Islet of Langerhans (tissue), 1 donor: ENCODE measurements at regions not wholly inside any gene's neighbourhood (a gene's known extent, or its start where the extent isn't known, plus 50 kb on each side); places are given as distances from the start of the nearest gene placed in this dataset.

Source experiments
- FAIRE-seq: peaks from one replicate; lab custom pipeline; 2011; peaks lifted over from hg19 to GRCh38; lab: Jason Lieb, UNC

DNA sequence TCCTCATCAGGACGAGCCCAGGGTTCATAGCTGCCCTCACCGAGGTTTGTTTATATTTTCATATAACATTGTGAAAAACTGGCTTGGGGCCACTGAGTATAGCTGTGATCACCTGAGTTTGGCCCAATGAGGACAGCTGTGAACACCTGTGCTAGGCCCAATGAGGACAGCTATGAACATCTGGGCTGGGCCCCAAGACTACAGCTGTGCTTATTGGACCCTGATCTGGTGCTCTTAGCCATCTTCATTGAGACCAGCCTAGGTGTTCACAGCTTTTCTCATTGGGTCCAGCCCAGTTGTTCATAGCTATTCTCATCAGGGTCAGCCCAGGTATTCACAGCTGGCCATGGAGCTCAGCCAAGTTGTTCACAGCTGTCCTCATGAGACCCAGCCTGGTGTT is 1167.3 kb downstream of the UQCRFS1 start:
- no peak for FAIRE-seq

- FAIRE-seq: no peak
These were observed 1168.5 kb downstream of the UQCRFS1 start for GRCh38 chr19:28044477-28044876.

DNA sequence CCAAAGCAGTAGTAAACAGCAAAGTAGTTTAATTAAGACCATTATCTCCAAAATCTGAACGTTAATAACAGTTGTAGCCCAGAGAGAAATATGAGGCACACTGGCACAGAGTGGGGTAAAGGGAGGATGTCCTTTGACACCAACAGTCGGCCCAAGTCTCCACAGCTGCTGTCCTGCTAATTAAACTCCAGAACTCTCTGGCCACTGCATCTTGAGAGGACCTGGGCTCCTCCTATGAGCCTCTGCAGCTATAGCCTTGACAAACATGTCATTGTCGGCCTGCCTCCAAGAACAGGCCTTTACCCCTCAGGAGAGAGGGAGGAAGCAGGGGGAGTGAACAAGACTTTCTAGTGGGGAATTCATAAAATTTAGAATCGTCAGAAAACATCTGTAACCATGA is 1170.4 kb downstream of the UQCRFS1 start:
- no peak for FAIRE-seq

DNA sequence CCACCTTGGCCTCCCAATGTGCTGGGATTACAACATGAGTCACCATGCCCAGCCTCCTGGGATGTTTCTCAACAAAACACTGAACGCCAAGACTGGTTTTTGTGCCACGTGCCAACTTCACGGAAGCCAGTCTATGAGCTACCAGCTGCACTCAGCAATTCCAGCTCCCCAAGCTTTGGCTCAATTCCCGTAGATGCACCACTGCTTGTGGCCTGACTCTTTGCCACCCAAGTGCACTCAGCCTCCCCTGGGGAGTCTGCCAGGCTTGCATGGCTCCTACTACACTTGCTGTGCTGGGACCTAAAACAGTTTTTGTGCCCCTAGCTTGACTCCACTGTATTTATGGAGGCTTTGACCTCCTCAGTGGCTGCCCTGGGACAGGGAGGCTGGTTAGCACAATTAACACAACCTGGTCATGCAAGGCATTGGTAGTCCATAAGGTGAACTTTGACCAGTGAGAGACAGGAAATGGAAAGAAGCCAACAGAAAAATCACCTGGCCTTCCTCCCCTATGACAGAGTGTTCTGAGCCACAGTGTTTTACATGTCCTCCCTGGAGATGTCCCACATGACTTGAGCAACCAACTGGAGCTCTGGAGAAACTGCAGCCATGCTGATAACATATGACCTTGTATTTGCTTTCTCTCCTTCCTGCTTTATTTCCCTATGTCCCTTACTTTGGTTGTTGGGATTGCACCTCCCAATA is 1173.1 kb downstream of the UQCRFS1 start:
- no peak for FAIRE-seq

GRCh38 chr19:28037186-28037585 is 1175.8 kb downstream of the UQCRFS1 start:
- no peak for FAIRE-seq

- no peak for FAIRE-seq
These were observed 1176.5 kb downstream of the UQCRFS1 start for GRCh38 chr19:28036486-28036885.

DNA sequence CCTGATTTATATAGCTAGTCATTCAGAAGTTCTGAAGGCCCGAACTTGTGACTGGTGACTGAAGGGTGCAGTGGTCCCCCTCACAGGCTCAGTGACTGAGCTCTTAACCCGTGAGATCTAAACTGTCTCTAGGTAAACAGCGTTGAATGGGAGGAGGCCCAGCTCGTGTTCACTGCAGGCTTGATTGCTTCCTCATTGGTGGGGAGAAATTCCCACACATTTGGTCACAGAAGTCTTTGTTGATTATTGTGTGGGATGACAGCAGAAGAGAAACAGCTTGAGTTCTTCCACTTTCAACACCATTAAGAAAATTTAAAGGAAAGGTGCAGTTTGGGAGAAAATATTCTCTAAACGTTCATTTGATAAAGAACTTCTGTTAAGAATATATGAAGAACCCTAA is 1178.0 kb downstream of the UQCRFS1 start:
- no peak for FAIRE-seq

GRCh38 chr19:28028881-28029444 is 1184.0 kb downstream of the UQCRFS1 start:
- no peak for FAIRE-seq

- FAIRE-seq: no peak
These were observed 1185.8 kb downstream of the UQCRFS1 start for GRCh38 chr19:28027116-28027515.

DNA sequence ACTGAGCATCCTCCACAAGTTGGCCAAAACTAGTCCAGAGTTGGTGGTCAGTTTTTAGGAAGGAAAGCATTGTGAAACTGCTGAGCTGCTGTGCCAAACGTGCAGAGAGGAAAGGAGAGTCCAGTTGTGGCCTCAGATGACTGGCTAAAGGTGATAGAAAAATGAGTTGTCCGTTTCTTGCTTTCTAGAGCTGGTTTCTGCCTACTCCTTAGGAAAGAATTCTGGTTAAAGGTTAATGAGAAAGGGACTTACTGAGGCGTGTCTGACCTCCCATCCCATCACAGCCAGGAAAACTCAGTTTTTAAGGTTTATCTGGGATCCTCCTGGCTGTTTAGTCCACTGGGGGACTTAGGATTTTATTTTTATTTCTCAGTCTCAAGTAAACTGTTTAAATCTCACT is 1186.3 kb downstream of the UQCRFS1 start:
- no peak for FAIRE-seq

DNA sequence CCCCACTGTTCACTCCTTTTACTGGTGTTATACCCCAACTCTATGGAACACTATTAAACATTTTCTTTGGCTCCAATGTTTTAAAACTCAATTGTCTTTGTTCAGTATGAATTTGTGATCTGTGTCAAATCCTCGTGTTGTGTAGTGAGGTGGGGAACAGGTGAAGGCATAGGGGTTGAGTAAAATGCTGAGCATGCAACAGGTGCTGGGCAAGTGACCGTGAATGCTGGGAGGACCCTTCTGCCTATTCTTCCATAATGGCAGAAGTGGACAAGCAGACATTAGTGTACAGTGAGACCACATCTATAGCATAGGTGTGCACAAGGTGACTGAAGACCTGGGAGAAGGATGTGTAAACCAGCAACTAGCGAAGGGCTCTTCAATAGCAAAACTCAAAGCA is 1188.0 kb downstream of the UQCRFS1 start:
- no peak for FAIRE-seq

- FAIRE-seq: no peak
These were observed 1189.9 kb downstream of the UQCRFS1 start for GRCh38 chr19:28023064-28023463.

GRCh38 chr19:28022506-28022905 is 1190.4 kb downstream of the UQCRFS1 start:
- no peak for FAIRE-seq

- no peak for FAIRE-seq
These were observed 1191.4 kb downstream of the UQCRFS1 start for GRCh38 chr19:28021259-28022185.

GRCh38 chr19:28020619-28021258 is 1192.2 kb downstream of the UQCRFS1 start:
- no peak for FAIRE-seq

DNA sequence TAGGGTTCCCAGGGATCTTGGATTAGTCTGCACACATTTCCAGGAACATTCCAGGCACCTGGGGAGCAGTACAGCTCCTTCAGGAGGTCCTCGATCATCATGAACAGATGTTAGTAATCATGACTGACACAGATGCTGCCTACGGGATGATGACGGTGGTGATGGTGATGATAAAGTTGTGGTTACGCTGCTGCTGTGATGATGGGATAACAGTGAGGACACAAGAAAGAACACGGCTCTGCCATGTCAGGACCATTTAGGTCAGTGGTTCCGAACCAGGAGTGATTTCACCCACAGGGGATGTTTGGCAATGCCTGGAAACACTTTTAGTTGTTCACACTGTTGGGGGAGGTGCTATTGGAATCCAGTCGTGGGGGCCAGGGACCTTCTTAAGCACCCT is 1193.0 kb downstream of the UQCRFS1 start:
- no peak for FAIRE-seq

- no peak for FAIRE-seq
These were observed 1193.6 kb downstream of the UQCRFS1 start for GRCh38 chr19:28019371-28019770.

DNA sequence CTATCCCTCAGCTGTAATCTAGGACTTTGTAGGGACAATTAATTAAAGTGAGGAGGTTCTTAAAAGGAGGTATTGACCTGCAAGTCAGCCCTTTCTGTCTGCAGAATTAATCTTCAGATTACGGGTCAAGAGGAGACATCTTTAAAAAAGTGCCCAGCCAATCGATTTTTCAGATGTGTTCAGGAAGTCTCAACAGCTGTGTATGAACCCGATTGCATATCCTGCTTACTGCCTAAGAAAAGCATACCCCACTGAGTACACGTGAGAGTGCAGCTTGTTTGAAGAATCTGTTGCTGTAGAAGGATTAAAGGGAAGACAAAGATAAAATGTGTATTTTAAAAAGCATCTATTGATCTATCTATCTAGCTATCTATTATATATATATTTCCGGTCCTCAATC is 1194.5 kb downstream of the UQCRFS1 start:
- no peak for FAIRE-seq

DNA sequence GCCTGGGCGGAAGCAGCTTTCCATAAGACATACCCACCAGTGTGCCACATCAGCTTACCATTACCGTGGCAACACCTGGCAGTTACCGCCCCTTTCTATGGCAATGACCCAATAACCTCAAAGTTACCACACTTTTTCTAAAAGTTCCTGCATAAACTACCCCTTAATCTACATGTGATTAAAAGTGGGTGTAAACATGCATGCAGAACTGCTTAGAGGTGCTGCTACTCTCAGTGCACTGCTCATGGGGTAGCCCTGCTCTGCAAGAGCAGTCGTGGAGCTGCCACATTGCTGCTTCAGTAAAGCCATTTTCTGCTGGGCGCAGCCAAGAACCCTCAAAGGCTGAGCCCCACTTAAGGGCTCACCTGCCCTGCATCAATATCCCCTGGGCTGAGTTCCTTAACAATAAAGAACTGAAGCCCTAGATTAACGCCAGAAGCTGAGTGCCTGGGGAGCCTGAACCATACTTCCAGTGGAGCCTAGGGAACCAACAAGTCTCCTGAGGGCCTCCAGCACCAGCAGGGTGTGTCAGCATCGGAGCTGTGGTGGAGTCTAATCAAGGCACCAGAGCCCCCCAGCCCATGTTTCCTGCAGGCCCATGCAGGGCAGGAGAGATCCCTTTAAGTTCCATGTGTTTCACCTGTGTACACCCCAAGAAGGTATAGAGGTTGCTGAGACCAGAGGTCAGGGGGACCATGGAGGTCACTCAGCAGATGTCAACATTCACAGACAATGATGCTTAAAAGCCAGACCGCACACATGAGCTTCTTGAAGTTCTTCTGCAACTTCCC is 1198.1 kb downstream of the UQCRFS1 start:
- FAIRE-seq: no peak

DNA sequence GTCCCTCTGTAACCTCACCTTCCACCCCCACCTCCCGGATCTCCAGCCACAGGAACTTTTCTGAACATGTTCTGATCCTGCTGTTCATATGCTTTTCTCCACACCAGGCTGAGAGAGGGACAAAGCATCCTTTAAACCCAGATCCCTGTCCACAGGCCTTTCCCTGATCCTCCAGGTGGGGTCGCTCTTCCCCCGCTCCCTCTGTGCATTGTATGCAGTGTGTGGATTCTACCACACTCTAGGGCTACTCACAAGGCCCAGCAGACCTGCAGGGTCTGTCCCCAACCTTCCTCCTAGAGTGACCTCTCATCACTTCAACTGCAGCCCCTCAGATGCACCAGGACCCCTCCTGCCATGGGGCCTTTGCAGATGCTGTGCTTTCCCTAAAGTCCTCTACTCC is 1200.6 kb downstream of the UQCRFS1 start:
- FAIRE-seq: no peak

DNA sequence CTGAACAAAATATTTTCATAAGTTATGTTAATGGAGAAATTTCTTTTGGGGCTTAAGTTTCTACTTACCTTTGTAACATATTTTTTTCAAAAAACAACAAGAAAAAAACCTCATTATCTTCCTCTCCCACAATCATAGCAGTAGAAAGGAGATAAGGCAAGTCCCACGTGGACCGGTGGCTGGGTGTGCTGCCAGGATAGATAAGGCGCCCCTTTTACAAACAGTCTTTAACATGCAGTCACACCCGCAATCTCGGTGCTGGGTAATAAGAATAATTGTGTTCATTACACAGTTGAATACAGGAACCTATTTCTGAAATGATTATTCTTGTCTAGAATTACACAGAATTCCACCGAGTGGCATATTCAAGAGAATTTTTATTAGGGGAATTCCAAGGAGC is 1202.3 kb downstream of the UQCRFS1 start:
- no peak for FAIRE-seq

DNA sequence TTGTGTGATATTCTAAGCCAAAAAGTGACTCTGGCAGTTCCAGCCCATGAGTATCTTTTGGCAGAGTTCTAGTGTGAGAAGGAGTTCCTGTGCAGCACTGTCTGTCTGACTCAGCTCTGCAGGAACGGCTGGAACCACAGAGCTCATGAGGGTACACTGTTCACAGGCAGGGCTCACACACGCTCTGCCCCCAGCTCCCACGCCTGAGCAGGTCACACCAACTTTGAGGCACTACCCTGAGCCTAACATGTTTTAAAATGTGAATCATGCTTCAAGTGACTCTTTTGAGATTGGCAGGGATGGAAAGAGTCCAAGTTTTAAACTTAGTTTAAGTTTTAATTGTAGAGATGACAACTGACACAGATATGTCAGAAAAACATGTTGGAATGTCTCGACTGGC is 1203.3 kb downstream of the UQCRFS1 start:
- FAIRE-seq: no peak
